ENCODE measurements at regions not wholly inside any gene's neighbourhood (a gene's known extent, or its start where the extent isn't known, plus 50 kb on each side); places are given as distances from the start of the nearest gene placed in this dataset.

DNA sequence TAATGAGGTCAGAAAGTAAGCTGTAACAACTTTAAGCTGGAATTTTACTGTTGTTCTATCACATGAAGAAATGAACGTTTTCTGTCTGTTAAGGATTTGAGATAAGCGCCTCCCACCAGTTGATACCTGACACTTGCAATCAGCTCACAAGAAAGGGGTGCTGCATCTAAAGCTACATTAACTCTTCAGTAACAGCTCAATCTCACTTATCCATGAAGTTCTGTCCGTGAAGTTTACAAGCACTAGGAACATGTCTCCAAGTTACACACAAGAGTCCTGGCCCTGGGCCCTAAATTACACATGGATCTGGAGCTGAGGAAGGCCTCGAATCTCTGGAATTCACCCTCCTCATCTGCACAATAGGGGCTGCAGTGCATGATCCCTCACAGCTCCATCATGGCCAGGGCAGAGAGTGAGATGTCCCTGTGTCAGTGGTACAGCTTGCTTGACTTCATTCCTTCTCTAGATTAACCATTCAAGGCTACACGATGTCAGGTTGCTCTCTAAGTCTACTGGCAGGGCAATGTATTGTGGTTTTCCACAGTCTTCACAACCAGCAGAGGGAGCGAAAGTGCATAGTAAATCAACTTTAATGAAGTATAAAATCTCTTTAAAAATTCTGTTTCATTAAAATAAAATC, 182.4 kb upstream of the MCHR2 start:
- DNase-seq, result peak in 1 of 2 donors; percentile 8

DNA sequence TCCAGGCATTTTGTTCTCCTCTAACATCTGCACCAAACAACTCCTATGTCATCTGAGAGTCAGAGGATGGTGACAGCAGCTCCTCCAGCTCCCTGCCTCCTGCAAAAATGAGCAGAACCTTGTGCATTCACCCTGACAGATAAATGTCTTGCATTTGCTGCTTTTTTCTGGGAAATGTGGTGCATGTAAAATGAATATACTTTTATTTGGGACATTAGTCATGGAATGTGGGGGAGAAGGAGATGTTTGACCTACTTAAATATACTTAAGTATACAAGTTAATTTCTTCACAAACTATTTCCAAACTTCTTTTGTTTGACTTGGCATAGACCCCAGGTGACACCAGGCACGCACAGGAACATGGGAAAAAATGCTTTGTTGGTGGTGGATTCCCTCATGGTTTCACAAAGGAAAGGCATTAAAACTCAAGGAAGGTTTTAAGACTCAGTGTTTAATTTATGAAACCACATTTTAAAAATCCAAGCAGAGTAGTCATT, 181.8 kb upstream of the MCHR2 start:
- DNase-seq, result no peak

DNA sequence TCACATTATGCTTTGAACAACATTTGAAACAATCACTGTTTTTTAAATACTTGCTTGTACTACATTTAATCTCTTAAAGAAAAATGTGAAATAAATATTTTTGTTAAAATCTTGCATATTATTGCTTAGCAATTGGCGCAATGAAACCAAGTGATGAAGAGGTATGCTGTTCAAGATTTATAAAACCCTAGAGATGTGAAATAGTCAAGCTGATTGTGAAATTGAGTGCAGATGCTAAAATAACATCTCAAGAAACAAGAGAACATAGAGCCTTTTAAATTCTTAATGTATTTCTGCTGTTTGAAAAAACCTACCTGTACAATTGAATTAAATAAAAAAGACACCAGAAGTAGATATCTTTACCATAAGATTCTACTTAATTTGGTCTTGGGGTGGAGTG, 179.2 kb upstream of the MCHR2 start:
- no peak for DNase-seq

DNA sequence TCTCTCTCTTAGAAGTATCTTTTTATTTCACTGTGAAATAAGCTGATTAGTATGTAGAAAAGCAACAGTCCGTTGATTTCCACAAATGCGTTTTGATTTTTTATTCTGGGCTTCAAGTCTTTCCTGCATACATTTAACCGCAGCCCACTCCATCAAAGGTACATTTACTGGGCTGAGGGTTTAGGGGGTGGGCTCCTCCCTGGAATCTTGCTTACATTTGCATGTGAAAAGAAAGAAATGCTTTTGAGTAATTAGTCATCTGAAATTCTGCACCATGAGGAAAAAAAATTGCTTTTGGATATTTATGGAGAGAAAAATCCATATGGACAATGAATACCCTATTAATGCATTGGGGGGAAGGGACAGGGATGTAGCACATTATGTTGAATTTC, 178.3 kb upstream of the MCHR2 start:
- DNase-seq, result no peak

DNA sequence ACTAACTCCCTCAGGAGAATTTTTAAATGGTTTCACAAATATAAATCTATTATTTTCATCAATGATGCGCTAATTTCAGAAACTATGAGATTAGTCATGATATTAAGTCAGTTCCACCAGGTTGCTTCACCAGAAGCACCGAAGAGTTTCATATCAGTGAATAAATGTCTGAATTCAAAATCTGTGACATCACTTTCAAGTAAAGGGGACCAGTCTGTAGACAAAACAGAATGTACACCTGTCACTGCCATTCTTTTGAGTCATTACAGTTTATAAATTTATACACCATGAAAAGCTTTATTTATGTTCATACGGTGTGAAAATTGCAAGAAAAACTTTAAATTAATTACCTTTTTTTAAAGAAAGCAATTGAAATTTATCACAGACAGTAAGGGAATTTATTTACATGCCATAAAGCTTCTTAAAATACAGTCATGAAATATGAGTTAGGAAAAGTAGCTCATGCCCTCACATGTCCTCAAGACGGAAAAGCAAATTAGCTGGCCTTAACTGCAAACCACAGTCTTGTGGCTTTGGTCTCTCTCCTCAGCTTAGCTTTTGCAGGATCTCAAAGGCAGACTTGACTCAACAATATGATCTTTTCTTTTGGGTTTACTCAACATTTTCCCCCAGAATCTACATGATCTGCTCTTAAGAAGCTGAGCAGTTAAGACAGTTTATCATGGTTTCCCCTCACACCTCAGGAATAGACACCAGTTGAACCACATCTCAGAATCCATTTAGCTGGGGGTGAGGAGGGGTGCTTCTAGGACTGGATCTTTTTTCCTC, 177.7 kb upstream of the MCHR2 start:
- no peak for DNase-seq

DNA sequence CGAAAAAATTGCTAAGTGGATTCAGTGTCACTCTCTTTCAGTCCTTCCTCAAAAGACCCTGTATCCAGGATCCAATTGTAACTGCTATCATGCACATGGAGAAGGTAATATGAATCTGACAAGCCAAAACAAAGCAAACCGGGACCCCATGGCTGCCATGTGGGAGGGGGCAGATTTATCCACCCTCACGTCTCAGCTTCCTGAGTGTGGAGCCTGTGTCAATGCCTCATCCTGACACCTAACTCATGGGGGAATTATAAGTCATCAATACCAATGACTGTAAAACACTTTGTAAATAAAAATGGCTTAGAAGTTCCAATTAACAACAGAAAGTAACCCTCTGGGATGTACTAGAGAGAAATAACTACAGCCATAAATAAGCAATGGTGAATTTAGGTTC, 174.1 kb upstream of the MCHR2 start:
- no peak for DNase-seq

DNA sequence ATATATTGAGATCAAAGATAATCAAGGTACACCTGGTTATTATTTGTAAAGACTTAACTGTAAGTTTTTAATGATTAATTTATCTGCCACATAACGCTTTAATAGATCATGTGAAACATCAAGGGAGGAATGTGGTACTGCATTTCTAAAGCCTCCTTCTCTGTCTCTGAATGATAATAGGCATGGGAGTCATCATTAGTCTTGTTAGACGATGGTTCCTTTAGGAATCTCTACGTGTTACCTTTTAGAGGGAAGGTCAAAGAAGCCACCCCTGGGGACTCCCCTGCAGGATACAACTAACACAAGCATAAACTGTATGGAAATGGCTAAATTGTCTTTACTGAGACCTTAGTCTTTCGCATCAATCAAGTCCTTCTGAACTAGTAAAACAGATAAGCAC, 173.6 kb upstream of the MCHR2 start:
- DNase-seq, result no peak

DNA sequence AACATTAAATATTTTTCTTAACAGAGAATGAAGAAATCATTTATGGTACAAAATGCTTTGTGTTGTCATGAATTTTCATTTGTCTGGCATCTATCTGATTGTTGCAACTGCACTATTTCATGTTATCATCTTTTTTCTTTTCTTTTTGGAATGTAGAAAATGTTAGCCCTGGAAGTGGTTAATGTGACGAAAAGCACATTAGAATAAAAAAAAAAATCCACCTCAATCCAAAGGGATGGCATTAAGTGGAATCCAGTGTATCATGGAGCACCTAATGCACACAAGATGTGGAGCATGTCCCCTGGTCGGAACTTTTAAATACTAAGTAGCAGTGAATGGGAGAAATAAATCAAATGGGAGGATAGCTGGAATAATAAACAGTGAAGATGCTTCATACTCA, 172.9 kb upstream of the MCHR2 start:
- DNase-seq, result no peak

DNA sequence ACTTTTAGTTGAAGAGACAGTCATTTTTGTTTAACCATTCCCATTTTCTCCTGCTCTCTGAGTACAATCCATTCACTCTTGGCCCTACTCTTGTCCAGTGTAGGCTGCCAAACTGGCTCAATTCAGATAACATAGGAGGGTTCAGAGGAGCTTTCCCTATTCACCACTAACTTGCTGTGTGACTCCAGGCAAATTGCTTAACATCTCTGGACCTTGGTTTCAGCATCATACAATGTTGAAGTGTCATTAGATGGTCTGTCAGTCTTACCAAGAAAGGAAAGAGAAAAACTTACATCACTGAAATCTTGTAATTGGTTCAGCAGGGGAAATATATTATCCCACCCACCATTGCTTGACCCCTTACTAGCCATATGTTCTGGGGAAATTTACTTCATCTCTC, 171.4 kb upstream of the MCHR2 start:
- DNase-seq, result no peak

DNA sequence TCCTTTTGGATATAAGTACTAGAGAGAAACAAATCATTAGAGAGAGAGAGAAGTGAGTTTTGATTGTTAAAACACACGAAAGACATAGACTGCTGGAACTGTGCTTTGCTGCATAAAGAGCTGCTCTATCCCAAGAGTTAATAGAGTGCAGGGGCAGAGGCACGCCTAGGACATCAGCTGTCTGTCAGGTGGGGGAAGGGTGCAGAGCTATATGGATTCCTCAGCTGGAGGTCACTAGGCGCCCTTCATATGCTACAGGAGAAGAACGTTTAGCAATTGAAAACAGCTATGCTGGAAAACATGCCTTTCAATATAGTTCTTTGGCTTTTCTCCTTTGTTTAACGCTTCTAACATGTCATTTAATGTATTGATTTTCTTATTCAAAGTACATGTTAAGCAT, 169.0 kb upstream of the MCHR2 start:
- no peak for DNase-seq

DNA sequence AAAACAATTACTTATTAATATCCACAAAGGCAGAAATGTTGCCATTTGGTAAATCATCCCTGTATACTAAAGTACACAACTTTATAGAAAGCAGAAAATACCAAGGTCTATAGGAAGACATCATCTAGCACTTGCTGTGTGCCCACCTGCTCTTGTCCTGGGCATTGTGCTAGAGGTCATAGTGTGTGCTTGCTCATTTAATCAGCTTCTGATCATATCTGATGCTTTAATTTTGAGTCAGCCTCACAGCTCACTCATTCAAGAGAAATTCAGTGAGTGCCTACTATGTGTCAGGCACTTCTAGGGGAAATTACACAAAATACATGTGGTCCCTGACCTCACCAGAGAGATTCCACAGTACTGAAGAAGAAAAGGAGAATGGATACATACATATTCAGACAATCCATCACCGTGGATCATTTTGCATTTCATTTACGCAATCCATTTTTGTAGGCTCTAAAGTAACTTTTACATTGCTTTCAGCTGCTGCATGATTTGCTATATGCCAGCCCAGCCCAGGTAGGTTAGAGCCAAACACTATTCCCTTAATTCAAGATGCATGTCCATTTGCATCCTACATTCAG, 167.9 kb upstream of the MCHR2 start:
- no peak for DNase-seq

DNA sequence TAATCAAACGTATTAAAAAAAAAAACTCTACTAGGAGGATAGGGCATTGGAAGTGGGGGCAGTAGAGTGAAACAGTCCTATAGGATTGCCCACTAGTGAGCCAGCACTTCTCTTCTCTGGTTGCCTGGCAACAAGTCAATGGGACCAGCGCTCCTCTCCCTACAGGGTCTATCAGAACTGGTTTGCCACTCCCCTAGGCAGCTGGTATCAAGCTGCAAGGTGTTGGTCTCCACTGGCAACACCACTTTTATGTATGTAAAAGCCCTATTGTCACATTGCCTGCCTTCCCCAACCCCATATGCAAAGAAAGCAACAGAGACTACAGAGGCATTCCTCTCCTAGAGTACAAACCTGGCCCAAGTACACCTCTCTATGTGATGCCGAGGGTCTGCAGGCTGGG, 166.9 kb upstream of the MCHR2 start:
- DNase-seq, result no peak

DNA sequence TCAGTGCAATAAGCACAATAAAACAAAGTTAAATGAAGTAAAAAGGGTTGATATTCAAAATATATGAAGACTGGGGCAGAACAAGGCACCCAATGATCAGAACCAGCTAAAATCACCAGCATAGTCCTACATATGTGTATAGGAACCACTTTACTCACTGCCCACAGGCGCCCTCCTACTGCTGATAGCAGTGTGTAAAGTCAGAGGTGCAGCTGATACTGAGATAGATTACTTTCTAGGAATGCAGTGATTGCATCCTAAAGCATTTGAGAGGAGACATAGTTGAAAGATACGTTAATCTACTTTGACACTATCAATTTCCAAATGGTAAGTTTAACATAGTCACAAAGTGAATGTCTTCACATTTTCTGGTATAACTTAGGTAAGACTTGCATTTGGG, 161.1 kb upstream of the MCHR2 start:
- DNase-seq, result no peak

DNA sequence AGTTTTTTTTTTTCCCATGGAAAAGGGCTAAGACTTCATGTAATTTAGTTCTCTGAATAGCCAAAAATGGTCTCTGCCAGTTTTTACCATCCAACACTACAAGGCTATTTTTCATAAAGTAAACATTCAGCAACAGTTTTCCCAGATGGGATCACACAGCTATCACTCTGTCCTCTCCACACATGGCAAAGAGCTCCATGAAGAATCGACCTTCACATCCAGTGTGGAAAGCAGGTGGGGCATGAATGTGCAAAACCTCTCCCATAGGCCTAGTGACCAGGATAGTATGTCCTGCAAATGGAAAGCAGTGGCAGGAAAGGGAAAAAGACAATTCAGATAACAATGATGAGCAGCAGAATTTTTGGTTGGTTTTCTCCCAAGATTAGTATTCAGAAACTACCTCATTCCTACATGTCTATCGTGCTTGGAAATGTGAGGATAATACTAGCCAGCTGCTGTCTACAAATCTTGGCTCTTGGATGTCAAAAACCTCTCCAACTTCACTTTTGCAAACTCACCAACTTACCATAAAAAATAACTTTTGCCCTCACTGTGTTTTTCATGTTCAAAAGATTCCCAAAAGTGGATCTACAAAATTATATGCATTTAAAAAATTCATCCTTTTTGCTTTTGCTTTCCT, 159.7 kb upstream of the MCHR2 start:
- no peak for DNase-seq

DNA sequence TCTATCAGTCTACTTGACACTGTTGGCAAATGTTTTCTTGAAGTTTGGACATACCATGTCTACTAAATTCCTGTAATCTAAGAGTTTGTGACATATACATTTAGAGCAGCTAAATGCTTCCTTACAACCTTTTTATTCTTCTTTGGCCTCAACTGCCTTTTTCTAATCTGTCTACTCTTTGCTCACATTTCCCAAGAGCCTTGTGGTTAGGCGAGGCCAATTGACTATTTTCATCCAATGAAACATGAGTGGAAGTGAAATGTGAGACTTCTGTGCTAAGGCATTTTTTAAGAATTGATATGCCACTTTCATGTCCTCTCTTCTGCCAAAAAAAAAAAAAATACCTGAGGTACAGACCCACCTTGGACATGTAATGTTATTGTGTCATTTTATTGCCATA, 158.2 kb upstream of the MCHR2 start:
- no peak for DNase-seq

DNA sequence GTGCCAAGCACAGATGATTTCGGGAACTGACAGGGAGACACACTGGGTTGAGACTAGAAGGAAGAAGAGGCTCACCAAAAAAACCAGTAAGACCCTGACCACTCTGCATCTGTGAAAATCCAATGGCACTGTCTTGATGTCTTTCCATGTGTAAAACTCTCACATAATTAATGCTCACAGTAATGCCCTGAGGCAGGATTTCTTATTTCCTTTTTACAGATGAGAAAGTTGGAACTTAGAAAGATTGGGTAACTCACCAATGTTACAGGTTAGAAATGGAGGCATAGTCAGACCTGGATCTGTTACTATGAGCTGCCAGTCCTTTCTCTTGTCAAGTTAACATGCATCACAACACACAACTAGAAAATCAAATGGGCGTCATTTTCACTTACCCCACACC, 151.0 kb upstream of the MCHR2 start:
- no peak for DNase-seq

DNA sequence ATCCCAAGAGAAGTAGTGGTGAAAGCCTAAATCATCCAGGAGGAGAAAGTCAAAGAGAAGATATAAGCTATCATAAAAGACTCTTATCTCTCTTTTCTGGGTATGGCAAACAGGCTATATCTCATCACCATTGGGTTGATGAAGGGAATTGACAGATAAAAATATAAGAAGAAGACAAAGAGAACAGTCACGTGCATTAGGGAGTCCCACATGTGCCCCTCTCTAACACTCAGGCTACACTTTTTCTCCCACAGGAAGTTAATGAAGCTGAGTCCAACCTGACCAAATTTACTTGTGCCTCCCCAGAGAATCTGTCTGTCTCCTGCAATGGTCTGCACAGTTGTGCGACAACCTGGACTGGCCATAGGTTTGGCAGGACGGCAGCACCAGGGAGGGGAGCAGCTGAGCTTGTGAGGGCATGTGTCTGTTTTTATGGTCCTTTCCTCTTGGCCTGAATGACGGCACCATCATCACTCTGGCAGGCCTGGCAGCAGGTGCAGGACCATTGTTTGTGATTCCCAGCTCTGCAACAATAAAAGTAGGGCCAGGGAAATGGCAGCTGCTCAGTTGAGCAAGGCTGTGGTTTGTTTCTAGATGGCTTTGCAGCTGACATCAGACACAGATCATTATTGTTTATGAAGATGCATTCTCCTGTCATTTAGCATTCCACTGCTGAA, 144.5 kb upstream of the MCHR2 start:
- no peak for DNase-seq

DNA sequence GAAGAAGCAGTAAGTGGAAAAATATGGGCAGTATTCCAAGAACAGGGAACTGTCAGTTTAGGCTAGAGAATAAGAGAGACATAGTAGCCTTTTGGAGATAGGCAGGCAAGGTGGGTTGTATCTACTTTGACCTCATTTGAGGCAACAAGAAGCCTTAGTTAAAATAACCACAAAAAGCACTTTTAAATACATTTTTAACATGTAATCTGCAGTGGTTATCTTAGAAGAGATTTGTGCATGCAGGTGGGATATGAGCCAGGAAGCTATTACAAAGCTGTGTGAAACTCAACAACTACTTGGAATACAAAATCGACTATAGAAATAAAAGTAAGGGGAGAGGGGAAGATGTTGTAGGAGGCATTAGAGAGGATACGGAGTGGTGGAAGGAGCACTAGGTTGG, 143.7 kb upstream of the MCHR2 start:
- DNase-seq, result no peak

DNA sequence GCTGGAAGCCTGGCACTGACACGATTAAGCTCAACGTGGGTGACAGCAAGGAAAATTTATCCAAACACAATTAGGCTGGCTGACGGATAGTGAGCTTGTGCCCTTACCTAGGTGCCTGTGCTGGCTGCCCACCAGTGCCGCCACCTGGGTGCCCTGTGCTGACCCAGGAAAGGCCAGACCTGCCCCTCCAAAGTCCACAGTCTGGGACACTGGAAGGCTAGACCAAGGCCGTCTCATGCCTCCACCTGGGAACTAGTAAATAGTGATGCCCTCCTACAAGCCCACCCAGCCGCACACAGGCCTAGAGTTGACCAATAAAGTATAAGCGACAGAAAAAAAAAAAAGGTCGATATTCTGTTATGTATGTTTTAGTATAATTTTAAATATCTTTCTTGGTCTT, 142.6 kb upstream of the MCHR2 start:
- no peak for DNase-seq

DNA sequence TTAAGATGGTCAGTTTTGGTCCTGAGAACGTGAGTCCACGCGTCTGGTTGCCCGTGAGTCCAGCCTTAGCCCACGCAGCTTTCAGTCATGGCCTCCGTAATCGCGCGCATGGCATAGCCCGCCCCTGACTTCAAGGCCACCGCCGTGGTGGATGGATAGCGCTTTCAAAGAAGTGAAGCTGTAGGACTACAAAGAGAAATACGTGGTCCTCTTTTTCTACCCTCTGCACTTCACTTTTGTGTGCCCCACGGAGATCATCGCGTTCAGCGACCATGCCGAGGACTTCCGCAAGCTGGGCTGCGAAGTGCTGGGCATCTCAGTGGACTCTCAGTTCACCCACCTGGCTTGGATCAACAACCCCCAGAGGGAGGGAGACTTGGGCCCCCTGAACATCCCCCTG, 142.0 kb upstream of the MCHR2 start:
- DNase-seq, result no peak

DNA sequence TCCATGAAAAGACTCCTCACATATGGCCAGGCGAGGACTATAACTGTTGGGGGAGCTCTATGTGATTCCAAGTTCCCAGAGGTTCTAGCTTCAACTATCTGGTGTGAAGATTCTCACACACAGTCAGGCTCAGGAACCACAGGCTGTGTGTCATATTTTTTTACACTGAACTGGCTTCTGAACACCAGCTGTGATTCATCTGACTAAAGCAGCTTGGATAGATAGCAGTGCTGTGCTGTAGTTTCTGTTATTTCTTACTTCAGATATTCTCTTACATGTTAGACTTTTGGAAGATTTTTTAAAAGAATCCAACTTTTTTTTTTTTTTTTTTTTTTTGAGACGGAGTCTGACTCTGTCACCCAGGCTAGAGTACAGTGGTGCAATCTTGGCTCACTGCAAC, 140.7 kb upstream of the MCHR2 start:
- no peak for DNase-seq

DNA sequence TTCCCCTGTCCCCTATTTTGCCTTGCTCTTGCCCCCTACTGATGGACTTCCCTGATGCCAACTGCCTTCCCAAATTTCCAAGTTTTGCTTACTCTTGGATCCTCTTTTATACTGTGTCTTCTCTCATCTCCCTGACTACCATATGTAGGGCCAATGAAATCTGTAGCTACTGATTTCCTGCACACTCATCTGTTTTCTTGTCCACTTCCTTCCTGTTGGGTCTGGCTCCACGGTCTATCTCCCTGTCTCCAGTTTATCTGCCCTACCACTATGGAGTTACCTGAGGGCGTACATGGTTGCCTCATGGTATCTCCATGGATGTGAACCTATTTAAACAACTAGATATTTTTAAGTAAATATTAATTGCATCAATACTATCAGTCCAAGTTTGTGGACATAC, 140.3 kb upstream of the MCHR2 start:
- no peak for DNase-seq

DNA sequence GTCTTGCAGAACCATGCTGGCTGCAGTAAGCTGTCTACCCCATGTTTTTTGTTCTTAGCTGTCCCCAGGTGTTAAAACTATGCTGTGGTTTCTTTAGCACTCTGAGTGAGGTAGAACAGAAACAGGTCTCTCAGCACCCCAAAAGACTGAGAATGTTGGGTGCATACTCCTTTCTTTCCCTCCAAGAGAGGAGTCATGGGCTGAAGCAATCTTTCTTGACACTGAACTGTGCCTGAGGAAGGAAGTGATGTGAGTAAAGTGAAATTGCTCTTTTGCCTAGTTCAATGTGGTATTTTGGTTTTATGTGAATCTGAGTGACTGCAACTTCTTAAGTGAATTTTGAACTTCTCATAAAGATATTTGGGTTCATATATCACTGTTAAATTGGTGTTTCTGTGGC, 138.0 kb upstream of the MCHR2 start:
- DNase-seq, result no peak

All from hippocampal formation (tissue), 2 donors.